ENCODE measurements at regions not wholly inside any gene's neighbourhood (a gene's known extent, or its start where the extent isn't known, plus 50 kb on each side); places are given as distances from the start of the nearest gene placed in this dataset.

- TF ChIP-seq ELF4 (IDR thresholded peaks at IDR 0.05) (no peak), FOXM1 (IDR thresholded peaks at IDR 0.05; ENCODE audit: borderline replicate concordance) (no peak)
These were observed 558.0 kb downstream of the STK39 start for GRCh38 chr2:167689444-167689843.
